ENCODE measurements at regions not wholly inside any gene's neighbourhood (a gene's known extent, or its start where the extent isn't known, plus 50 kb on each side); places are given as distances from the start of the nearest gene placed in this dataset.

DNA sequence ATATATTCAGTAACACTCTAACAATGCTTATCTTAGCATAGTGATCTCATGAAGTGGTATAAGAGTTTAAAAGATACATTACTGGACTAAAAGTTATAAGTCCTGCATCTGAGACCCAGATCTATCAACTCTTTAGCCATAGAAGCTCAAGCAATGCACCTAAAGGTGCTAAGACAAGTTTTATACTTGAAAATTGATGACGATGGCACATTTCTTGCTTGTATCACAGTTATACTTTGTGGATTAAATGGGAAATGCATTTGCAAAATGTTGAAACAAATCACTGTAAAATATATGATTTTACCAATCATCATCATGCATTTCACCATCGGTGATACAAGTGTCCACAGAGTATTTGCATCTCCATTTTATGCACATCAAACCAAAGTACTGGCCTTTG is 525.3 kb upstream of the ZNF385D start:
- TF ChIP-seq ZNF121 (tag by site-specific recombination; IDR thresholded peaks at IDR 0.05) (no peak), ZNF214 (tag by site-specific recombination; IDR thresholded peaks at IDR 0.05; ENCODE audit: borderline replicate concordance) (no peak)

Measured in HEK293 (cell line).